ENCODE measurements at regions not wholly inside any gene's neighbourhood (a gene's known extent, or its start where the extent isn't known, plus 50 kb on each side); places are given as distances from the start of the nearest gene placed in this dataset.

- TF ChIP-seq CTCF (IDR thresholded peaks at IDR 0.05): no peak
- no peak for TF ChIP-seq EZH2 (IDR thresholded peaks at IDR 0.05; ENCODE audit: borderline replicate concordance, insufficient read depth, low read depth, low read length, poor library complexity, severe bottlenecking)
Observed at GRCh38 chr3:90011131-90011530, 903.7 kb downstream of the EPHA3 start.
